ENCODE measurements at regions not wholly inside any gene's neighbourhood (a gene's known extent, or its start where the extent isn't known, plus 50 kb on each side); places are given as distances from the start of the nearest gene placed in this dataset.

GRCh38 chr4:77384094-77384493 is 221.5 kb upstream of the CXCL13 start:
- TF ChIP-seq CTCF (IDR thresholded peaks at IDR 0.05; ENCODE audit: insufficient read depth, low read length) (no peak), GABPA (IDR thresholded peaks at IDR 0.05; ENCODE audit: low read depth) (no peak), REST (IDR thresholded peaks at IDR 0.05; ENCODE audit: insufficient replicate concordance, low read depth) (no peak), SPI1 (IDR thresholded peaks at IDR 0.05; ENCODE audit: borderline replicate concordance, low read depth) (no peak), POLR2AphosphoS5 (IDR thresholded peaks at IDR 0.05; ENCODE audit: low read depth) (no peak)
